GM13976 (cell line): ENCODE measurements at regions not wholly inside any gene's neighbourhood (a gene's known extent, or its start where the extent isn't known, plus 50 kb on each side); places are given as distances from the start of the nearest gene placed in this dataset.

ENCODE experiments used
- DNase-seq: peaks from one replicate; pipeline ENCODE4 v3.0.0; 2012; ENCODE audit warnings: low spot score
- CTCF ChIP-seq: IDR thresholded peaks from 2 replicates; pipeline ENCODE4 v1.5.1; 2012; ENCODE audit warnings: borderline replicate concordance, mild to moderate bottlenecking; ENCODE audit not compliant: insufficient read depth; ENCODE audit errors: extremely low read depth, missing control alignments, control extremely low read depth
- in situ Hi-C: fragments of 300-500 bp; cut with MboI; formaldehyde crosslinking; loops from one replicate; pipeline ENCODE4 v1.12.0; 2022; ENCODE audit warnings: low sequenced_read_pairs, mixed read lengths, inconsistent platforms; ENCODE audit not compliant: unreplicated experiment

GRCh38 chr9:23596913-23597634, 229.0 kb downstream of the ELAVL2 start:
- in situ Hi-C loops = no loop called here
- no peak for DNase-seq

GRCh38 chr9:23598994-23599393, 227.0 kb downstream of the ELAVL2 start:
- in situ Hi-C loops = no loop called here
- TF ChIP-seq CTCF = no peak
- no peak for DNase-seq

More at GRCh38 chr9:23596913-23597634, 229.0 kb downstream of the ELAVL2 start:
- no peak for TF ChIP-seq CTCF

GRCh38 chr9:23603311-23603710, 222.7 kb downstream of the ELAVL2 start:
- DNase-seq = no peak
- in situ Hi-C loops = no loop called here
- no peak for TF ChIP-seq CTCF

GRCh38 chr9:23606107-23606506, 219.9 kb downstream of the ELAVL2 start:
- DNase-seq = no peak
- in situ Hi-C loops = no loop called here
- TF ChIP-seq CTCF = no peak

- in situ Hi-C loops = no loop called here
- no peak for TF ChIP-seq CTCF
Observed at GRCh38 chr9:23608456-23608855, 217.6 kb downstream of the ELAVL2 start.

GRCh38 chr9:23611869-23612268, 214.2 kb downstream of the ELAVL2 start:
- DNase-seq = no peak
- TF ChIP-seq CTCF = no peak
- in situ Hi-C loops = no loop called here

More at GRCh38 chr9:23608456-23608855, 217.6 kb downstream of the ELAVL2 start:
- no peak for DNase-seq
